ENCODE measurements at regions not wholly inside any gene's neighbourhood (a gene's known extent, or its start where the extent isn't known, plus 50 kb on each side); places are given as distances from the start of the nearest gene placed in this dataset.

DNA sequence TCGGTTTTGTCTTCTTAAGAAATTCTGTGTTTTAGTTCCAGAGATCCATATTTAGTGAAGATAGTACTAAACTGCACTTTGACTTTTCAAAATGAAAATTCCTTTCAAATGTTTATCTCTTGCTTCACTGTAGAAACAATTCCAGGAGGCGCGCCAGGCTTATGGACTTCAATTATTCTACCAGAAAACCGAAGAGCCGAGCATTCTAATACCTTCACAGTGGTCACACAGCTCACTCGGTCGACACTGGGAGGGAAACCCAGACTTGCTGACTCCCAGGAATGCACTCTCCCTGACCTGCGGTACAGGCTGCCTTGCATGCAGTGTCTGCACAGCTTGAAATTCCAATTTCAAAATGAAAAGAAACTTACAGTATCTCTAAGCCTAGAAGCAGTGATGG is 119.9 kb upstream of the PIEZO2 start:
- Mint-ChIP-seq H3K4me1 (ENCODE audit: low read depth) (no peaks in the 10 kb centered on the region), H3K27ac (no peak overlapping the region), H3K4me3 (no peak overlapping the region), H3K27me3 (peaks cover 3% of the 10 kb centered on the region), H3K9me3 (peaks cover 2% of the 10 kb centered on the region), H3K36me3 (ENCODE audit: low read depth) (no peaks in the 10 kb centered on the region)
- POLR2A ChIA-PET: no interaction called here
- CTCF ChIA-PET: no interaction called here
- DNase-seq (no peak), ATAC-seq (no peak)
- intact Hi-C loops (cut with micrococcal nuclease): no loop called here
- no peak for TF ChIP-seq CTCF (IDR thresholded peaks at IDR 0.05)

- intact Hi-C loops (cut with micrococcal nuclease): no loop called here
- no peak overlapping the region for H3K27ac Mint-ChIP-seq
Observed at GRCh38 chr18:11268741-11269233, 119.4 kb upstream of the PIEZO2 start.

DNA sequence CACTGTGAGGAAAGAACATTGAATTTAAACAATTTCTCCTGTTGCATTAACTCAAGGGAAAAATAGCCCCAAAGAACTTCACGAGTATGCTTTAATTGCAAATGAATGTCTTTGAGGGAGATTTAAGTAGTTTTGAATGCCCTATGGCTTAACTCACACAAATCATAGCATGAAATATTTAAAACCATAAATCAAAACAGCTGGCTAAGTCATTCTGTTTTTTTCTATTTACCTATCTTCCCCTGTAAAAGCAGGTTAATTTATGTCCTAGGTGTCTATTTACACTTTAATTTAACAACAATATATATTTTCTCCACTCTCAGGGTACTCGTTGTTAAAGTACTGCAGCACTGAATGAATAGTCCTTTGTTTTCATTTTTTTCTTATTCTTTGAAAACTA is 118.8 kb upstream of the PIEZO2 start:
- H3K4me3 Mint-ChIP-seq: no peak overlapping the region
- no peak for TF ChIP-seq CTCF (IDR thresholded peaks at IDR 0.05)
- ATAC-seq: no peak
- no peak overlapping the region for H3K27ac Mint-ChIP-seq
- ChIA-PET POLR2A (no interaction called here), CTCF (no interaction called here)
- no peaks in the 10 kb centered on the region for H3K4me1 Mint-ChIP-seq (ENCODE audit: low read depth)
- peaks cover 3% of the 10 kb centered on the region for H3K27me3 Mint-ChIP-seq
- peaks cover 9% of the 10 kb centered on the region for H3K9me3 Mint-ChIP-seq
- H3K36me3 Mint-ChIP-seq (ENCODE audit: low read depth): no peaks in the 10 kb centered on the region
- intact Hi-C loops (cut with micrococcal nuclease): no loop called here
- no peak for DNase-seq

More at GRCh38 chr18:11268741-11269233, 119.4 kb upstream of the PIEZO2 start:
- Mint-ChIP-seq H3K36me3 (ENCODE audit: low read depth) (no peaks in the 10 kb centered on the region), H3K27me3 (peaks cover 3% of the 10 kb centered on the region), H3K4me3 (no peak overlapping the region), H3K4me1 (ENCODE audit: low read depth) (no peaks in the 10 kb centered on the region), H3K9me3 (peaks cover 3% of the 10 kb centered on the region)
- DNase-seq (no peak), ATAC-seq (no peak)
- POLR2A ChIA-PET: no interaction called here
- TF ChIP-seq CTCF (IDR thresholded peaks at IDR 0.05): no peak
- CTCF ChIA-PET: no interaction called here

DNA sequence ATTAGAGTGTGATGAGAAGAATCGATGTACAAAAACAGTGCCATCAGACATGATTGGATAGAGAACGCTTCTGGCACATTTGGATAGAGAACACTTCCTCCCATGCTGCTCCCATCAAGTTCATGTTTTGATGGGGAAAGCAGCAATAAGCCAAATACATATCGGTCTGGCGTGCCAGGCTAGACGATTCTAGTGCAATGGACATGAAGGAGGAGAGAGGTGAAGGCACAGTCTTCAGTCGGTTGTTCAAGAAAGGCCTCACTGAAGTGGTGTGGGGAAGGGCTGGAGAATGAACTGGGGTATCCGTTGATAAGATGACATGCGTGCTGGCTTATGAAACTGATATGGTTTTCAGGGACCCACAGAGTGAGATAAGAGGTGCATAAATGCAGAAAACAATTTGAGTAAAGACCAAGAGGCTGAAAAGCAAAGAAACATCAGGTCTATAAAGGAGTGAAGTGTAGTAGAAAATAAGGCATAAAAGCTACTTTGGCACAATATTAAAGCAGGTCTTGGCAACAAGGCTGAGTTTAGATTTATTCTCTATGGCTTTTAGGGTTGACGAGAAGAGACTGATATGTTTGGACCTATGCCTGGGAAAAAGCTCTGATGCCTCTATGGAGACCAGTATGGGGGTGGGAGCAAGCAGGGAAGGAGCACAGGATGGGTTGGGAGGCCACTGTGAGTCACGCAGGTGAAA is 117.6 kb upstream of the PIEZO2 start:
- Mint-ChIP-seq H3K27ac (no peak overlapping the region), H3K4me1 (ENCODE audit: low read depth) (no peaks in the 10 kb centered on the region), H3K9me3 (peaks cover 9% of the 10 kb centered on the region), H3K4me3 (no peak overlapping the region), H3K27me3 (peaks cover 3% of the 10 kb centered on the region), H3K36me3 (ENCODE audit: low read depth) (no peaks in the 10 kb centered on the region)
- ChIA-PET CTCF (no interaction called here), POLR2A (no interaction called here)
- DNase-seq: no peak
- no peak for ATAC-seq
- no peak for TF ChIP-seq CTCF (IDR thresholded peaks at IDR 0.05)
- intact Hi-C loops (cut with micrococcal nuclease): no loop called here

GRCh38 chr18:11261486-11261885 is 112.1 kb upstream of the PIEZO2 start:
- no peak for DNase-seq
- no peak for ATAC-seq
- H3K9me3 Mint-ChIP-seq: peaks cover 9% of the 10 kb centered on the region
- intact Hi-C loops (cut with micrococcal nuclease): no loop called here
- H3K4me1 Mint-ChIP-seq (ENCODE audit: low read depth): no peaks in the 10 kb centered on the region
- no peaks in the 10 kb centered on the region for H3K27me3 Mint-ChIP-seq
- no peaks in the 10 kb centered on the region for H3K36me3 Mint-ChIP-seq (ENCODE audit: low read depth)
- no peak overlapping the region for H3K27ac Mint-ChIP-seq
- ChIA-PET POLR2A (no interaction called here), CTCF (no interaction called here)
- no peak overlapping the region for H3K4me3 Mint-ChIP-seq
- TF ChIP-seq CTCF (IDR thresholded peaks at IDR 0.05): no peak
